GM12865 (cell line): ENCODE measurements at regions not wholly inside any gene's neighbourhood (a gene's known extent, or its start where the extent isn't known, plus 50 kb on each side); places are given as distances from the start of the nearest gene placed in this dataset.

ENCODE experiments used
- DNase-seq: peaks from one replicate; pipeline ENCODE4 v3.0.0; 2010; ENCODE audit warnings: low read depth
- H3K4me3 ChIP-seq: 2 replicates; pipeline ENCODE4 v1.5.1; 2011; ENCODE audit warnings: mild to moderate bottlenecking, low read depth, low read length, control low read depth
- TF ChIP-seq, protein P1 (sequence below): IDR thresholded peaks from 2 replicates; pipeline ENCODE4 v1.5.1; 2011; ENCODE audit warnings: low read length, control low read depth, low read depth, inconsistent platforms; ENCODE audit not compliant: insufficient read depth; ENCODE audit errors: missing control alignments

DNA sequence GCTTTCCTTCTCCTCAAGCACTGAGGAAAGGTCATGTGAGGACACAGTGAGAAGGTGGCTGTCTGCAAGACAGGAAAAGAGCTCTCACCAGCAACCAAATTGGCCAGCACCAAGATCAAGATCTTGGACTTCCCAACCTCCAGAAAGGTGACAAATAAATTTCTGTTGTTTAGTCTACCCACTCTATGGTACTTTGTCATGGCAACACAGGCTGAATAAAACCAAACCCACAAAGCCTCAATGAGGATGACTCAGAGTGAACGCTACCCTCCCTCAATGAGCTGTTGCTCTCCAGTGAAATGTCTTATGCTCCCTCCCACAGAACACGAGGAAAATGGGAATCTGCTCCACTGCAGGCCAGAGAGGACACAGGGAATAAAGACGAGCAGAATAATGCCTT is 244.1 kb downstream of the RAB28 start:
- no peak for DNase-seq
- TF ChIP-seq, protein P1, sequence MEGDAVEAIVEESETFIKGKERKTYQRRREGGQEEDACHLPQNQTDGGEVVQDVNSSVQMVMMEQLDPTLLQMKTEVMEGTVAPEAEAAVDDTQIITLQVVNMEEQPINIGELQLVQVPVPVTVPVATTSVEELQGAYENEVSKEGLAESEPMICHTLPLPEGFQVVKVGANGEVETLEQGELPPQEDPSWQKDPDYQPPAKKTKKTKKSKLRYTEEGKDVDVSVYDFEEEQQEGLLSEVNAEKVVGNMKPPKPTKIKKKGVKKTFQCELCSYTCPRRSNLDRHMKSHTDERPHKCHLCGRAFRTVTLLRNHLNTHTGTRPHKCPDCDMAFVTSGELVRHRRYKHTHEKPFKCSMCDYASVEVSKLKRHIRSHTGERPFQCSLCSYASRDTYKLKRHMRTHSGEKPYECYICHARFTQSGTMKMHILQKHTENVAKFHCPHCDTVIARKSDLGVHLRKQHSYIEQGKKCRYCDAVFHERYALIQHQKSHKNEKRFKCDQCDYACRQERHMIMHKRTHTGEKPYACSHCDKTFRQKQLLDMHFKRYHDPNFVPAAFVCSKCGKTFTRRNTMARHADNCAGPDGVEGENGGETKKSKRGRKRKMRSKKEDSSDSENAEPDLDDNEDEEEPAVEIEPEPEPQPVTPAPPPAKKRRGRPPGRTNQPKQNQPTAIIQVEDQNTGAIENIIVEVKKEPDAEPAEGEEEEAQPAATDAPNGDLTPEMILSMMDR: no peak

GRCh38 chr4:13238936-13239335 is 245.2 kb downstream of the RAB28 start:
- no peak overlapping the region for H3K4me3 ChIP-seq
- TF ChIP-seq, protein P1: no peak
- DNase-seq: no peak

More for the DNA sequence above, 244.1 kb downstream of the RAB28 start:
- no peak overlapping the region for H3K4me3 ChIP-seq

DNA sequence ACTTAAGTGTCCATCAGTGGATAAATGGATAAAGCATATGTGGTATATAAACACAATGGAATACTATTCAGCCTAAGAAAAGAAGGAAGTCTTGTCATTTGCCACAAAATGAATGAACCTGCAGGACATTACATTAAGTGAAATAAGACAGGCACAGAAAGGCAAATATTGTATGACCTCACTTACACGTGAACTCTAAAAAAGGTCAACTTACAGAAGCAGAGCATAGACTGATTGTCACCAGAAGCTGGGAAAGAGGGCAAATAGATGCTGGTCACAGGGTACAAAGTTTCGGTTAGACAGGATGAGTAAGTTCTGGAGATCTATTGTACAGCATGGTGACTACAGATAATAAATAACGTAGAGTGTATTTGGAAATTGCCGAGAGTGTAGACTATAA is 247.7 kb downstream of the RAB28 start:
- TF ChIP-seq, protein P1: no peak
- no peak overlapping the region for H3K4me3 ChIP-seq
- no peak for DNase-seq

GRCh38 chr4:13233755-13234154 is 250.4 kb downstream of the RAB28 start:
- TF ChIP-seq, protein P1: no peak
- DNase-seq: no peak

DNA sequence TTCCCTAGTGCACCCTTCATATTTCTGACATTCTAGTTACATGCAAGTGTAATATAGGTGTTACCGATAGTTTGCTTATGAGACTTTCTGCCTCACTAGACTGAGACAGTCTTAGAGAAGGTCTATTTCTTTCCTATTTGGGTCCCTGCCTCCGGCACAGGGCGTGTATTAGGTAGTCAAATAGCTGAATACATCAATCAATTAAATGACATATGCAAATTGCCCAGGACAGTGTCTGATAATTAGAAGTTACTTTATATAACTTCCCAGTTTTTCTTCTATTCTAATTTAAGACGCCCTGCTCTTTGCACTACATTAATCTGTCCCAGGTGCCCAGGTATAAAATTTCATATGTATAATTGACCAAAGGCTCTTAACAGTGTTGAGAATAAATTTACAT is 264.2 kb downstream of the RAB28 start:
- TF ChIP-seq, protein P1: no peak

More at GRCh38 chr4:13233755-13234154, 250.4 kb downstream of the RAB28 start:
- no peak overlapping the region for H3K4me3 ChIP-seq

GRCh38 chr4:13218326-13218958 is 265.7 kb downstream of the RAB28 start:
- no peak for DNase-seq
- TF ChIP-seq, protein P1: no peak
- H3K4me3 ChIP-seq: no peak overlapping the region

More for the DNA sequence above, 264.2 kb downstream of the RAB28 start:
- DNase-seq: no peak
- H3K4me3 ChIP-seq: no peak overlapping the region

- TF ChIP-seq, protein P1: no peak
- DNase-seq: no peak
- H3K4me3 ChIP-seq: no peak overlapping the region
Observed at GRCh38 chr4:13215560-13215959, 268.6 kb downstream of the RAB28 start.
